ENCODE measurements at regions not wholly inside any gene's neighbourhood (a gene's known extent, or its start where the extent isn't known, plus 50 kb on each side); places are given as distances from the start of the nearest gene placed in this dataset.

GRCh38 chr6:126907996-126908395 lies 210.5 kb upstream of the RSPO3 start:
- TF ChIP-seq POLR2A (IDR thresholded peaks at IDR 0.05; ENCODE audit: extremely low read depth, insufficient read length) (no peak), CTCF (IDR thresholded peaks at IDR 0.05; ENCODE audit: low read depth, low read length) (no peak)

All from NB4 (cell line).